A549 (cell line): ENCODE measurements at regions not wholly inside any gene's neighbourhood (a gene's known extent, or its start where the extent isn't known, plus 50 kb on each side); places are given as distances from the start of the nearest gene placed in this dataset.

Source experiments
- CEBPB ChIP-seq, 2 experiments: fragments of >200 bp in 1 of 2; sonication (Bioruptor Twin) in 1 of 2; formaldehyde crosslinking in 1 of 2; IDR thresholded peaks; 2 replicates each; pipeline ENCODE4 v1.6.1; 2012 to 2016
- KDM1A ChIP-seq: fragments of 200-600 bp; sonication (generic); IDR thresholded peaks from 2 replicates; pipeline ENCODE4 v1.6.1; 2016; ENCODE audit warnings: low read depth, mild to moderate bottlenecking
- KDM5A ChIP-seq: fragments of 200-600 bp; sonication (generic); IDR thresholded peaks from 2 replicates; pipeline ENCODE4 v1.6.1; 2016; ENCODE audit warnings: antibody characterized with exemption, mild to moderate bottlenecking
- MAZ ChIP-seq: fragments of 150-350 bp; IDR thresholded peaks from 2 replicates; pipeline ENCODE4 v1.6.1; 2014; ENCODE audit warnings: antibody characterized with exemption, low read depth, low read length, borderline replicate concordance
- MYC ChIP-seq: IDR thresholded peaks from 2 replicates; pipeline ENCODE4 v1.6.1; 2012; ENCODE audit warnings: mild to moderate bottlenecking, inconsistent platforms, low read length, improper control_type of control experiment, borderline replicate concordance
- POLR2A ChIP-seq: IDR thresholded peaks from 2 replicates; pipeline ENCODE4 v1.6.1; 2012; ENCODE audit warnings: mild to moderate bottlenecking, low read length
- ZSCAN20 ChIP-seq: fragments of 250-450 bp; sonication (Bioruptor Pico); IDR thresholded peaks from 2 replicates; pipeline ENCODE4 v1.8.0; 2022; ENCODE audit warnings: mild to moderate bottlenecking, moderate library complexity
- TF ChIP-seq, protein P1 (sequence below): fragments of 150-350 bp; IDR thresholded peaks from 2 replicates; pipeline ENCODE4 v1.6.1; 2014; ENCODE audit warnings: low read depth, mild to moderate bottlenecking, low read length
- TF ChIP-seq, protein P2 (sequence below): fragments of >200 bp; sonication (Bioruptor Twin); formaldehyde crosslinking; IDR thresholded peaks from 3 replicates; pipeline ENCODE4 v1.5.1; 2016

DNA sequence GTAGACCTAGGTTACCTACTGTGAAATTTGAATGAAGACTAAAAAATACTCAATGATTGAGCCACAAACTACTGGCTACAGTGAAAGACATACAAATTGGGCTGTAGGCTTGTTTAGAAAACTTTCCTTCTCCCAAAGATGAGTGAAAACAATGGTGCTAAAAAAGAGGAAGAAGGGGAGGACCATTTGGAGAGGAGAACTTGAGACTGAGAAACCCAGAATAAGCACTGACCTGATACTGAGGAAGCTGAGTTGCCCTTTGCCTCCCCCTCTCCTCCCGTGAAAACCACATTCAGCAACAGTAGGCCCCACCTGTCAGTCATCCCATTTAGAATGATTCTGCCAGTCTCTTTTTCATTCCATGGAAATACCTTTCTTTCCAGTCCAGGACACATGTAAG is 484.0 kb upstream of the TGFBR2 start:
- no peak for TF ChIP-seq POLR2A
- no peak for TF ChIP-seq MAZ
- no peak for TF ChIP-seq ZSCAN20
- no peak for TF ChIP-seq MYC
- TF ChIP-seq, protein P1, sequence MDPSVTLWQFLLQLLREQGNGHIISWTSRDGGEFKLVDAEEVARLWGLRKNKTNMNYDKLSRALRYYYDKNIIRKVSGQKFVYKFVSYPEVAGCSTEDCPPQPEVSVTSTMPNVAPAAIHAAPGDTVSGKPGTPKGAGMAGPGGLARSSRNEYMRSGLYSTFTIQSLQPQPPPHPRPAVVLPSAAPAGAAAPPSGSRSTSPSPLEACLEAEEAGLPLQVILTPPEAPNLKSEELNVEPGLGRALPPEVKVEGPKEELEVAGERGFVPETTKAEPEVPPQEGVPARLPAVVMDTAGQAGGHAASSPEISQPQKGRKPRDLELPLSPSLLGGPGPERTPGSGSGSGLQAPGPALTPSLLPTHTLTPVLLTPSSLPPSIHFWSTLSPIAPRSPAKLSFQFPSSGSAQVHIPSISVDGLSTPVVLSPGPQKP, result no peak
- TF ChIP-seq, protein P2, sequence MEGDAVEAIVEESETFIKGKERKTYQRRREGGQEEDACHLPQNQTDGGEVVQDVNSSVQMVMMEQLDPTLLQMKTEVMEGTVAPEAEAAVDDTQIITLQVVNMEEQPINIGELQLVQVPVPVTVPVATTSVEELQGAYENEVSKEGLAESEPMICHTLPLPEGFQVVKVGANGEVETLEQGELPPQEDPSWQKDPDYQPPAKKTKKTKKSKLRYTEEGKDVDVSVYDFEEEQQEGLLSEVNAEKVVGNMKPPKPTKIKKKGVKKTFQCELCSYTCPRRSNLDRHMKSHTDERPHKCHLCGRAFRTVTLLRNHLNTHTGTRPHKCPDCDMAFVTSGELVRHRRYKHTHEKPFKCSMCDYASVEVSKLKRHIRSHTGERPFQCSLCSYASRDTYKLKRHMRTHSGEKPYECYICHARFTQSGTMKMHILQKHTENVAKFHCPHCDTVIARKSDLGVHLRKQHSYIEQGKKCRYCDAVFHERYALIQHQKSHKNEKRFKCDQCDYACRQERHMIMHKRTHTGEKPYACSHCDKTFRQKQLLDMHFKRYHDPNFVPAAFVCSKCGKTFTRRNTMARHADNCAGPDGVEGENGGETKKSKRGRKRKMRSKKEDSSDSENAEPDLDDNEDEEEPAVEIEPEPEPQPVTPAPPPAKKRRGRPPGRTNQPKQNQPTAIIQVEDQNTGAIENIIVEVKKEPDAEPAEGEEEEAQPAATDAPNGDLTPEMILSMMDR, result no peak
- no peak for TF ChIP-seq KDM1A
- TF ChIP-seq KDM5A, result no peak
- no peak for TF ChIP-seq CEBPB (IDR thresholded peaks at IDR 0.05)
